SK-N-DZ (cell line): ENCODE measurements at regions not wholly inside any gene's neighbourhood (a gene's known extent, or its start where the extent isn't known, plus 50 kb on each side); places are given as distances from the start of the nearest gene placed in this dataset.

Experiments used
- DNase-seq: peaks from one replicate; pipeline ENCODE4 v3.0.0-alpha.2; 2015; ENCODE audit warnings: low spot score

- DNase-seq, result no peak
These were observed 61.0 kb upstream of the DCAF8L1 start for GRCh38 chrX:28042260-28042659.

GRCh38 chrX:28039258-28039657 lies 58.0 kb upstream of the DCAF8L1 start:
- DNase-seq, result no peak
